ENCODE measurements at regions not wholly inside any gene's neighbourhood (a gene's known extent, or its start where the extent isn't known, plus 50 kb on each side); places are given as distances from the start of the nearest gene placed in this dataset.

- Histone ChIP-seq H3K27ac (ENCODE audit: low read depth, low read length, poor library complexity, severe bottlenecking) (no peak overlapping the region), H4K20me1 (ENCODE audit: insufficient read depth, low read length) (no peaks in the 10 kb centered on the region), H3F3A (ENCODE audit: insufficient read depth, low read length) (no peaks in the 10 kb centered on the region), H3K4me3 (ENCODE audit: low read depth, low read length, poor library complexity, severe bottlenecking) (no peak overlapping the region), H3K4me1 (ENCODE audit: insufficient read depth, low read length, severe bottlenecking) (no peaks in the 10 kb centered on the region), H2AFZ (ENCODE audit: low read length) (no peak overlapping the region), H3K79me2 (ENCODE audit: insufficient read depth, low read length) (no peaks in the 10 kb centered on the region), H3K27me3 (ENCODE audit: insufficient read depth, low read length) (no peaks in the 10 kb centered on the region), H3K9me3 (ENCODE audit: low read length) (no peaks in the 10 kb centered on the region), H3K4me2 (ENCODE audit: low read length) (no peak overlapping the region), H3K9ac (ENCODE audit: low read length) (no peak overlapping the region), H3K9me2 (ENCODE audit: low read depth, low read length) (no peaks in the 10 kb centered on the region), H3K36me3 (ENCODE audit: insufficient read depth, low read length) (no peaks in the 10 kb centered on the region)
- TF ChIP-seq CTCF (IDR thresholded peaks at IDR 0.05; ENCODE audit: low read length) (no peak), EZH2 (IDR thresholded peaks at IDR 0.05; ENCODE audit: borderline replicate concordance, low read length) (no peak)
Measured at GRCh38 chr10:31606841-31607240, 287.8 kb downstream of the ZEB1 start.

- no peak overlapping the region for H3K4me3 ChIP-seq (ENCODE audit: low read depth, low read length, poor library complexity, severe bottlenecking)
- H3K27ac ChIP-seq (ENCODE audit: low read depth, low read length, poor library complexity, severe bottlenecking) = no peak overlapping the region
- H3K4me1 ChIP-seq (ENCODE audit: insufficient read depth, low read length, severe bottlenecking) = no peaks in the 10 kb centered on the region
- no peak overlapping the region for H3K4me2 ChIP-seq (ENCODE audit: low read length)
- no peaks in the 10 kb centered on the region for H3K9me3 ChIP-seq (ENCODE audit: low read length)
- no peak overlapping the region for H2AFZ ChIP-seq (ENCODE audit: low read length)
- H3K27me3 ChIP-seq (ENCODE audit: insufficient read depth, low read length) = no peaks in the 10 kb centered on the region
- H3K9ac ChIP-seq (ENCODE audit: low read length) = no peak overlapping the region
- no peaks in the 10 kb centered on the region for H3F3A ChIP-seq (ENCODE audit: insufficient read depth, low read length)
- no peaks in the 10 kb centered on the region for H4K20me1 ChIP-seq (ENCODE audit: insufficient read depth, low read length)
- H3K9me2 ChIP-seq (ENCODE audit: low read depth, low read length) = no peaks in the 10 kb centered on the region
- H3K36me3 ChIP-seq (ENCODE audit: insufficient read depth, low read length) = no peaks in the 10 kb centered on the region
- no peaks in the 10 kb centered on the region for H3K79me2 ChIP-seq (ENCODE audit: insufficient read depth, low read length)
- TF ChIP-seq CTCF (IDR thresholded peaks at IDR 0.05; ENCODE audit: low read length) = no peak
- TF ChIP-seq EZH2 (IDR thresholded peaks at IDR 0.05; ENCODE audit: borderline replicate concordance, low read length) = no peak
Measured at GRCh38 chr10:31605861-31606525, 287.0 kb downstream of the ZEB1 start.

GRCh38 chr10:31605426-31605825 is 286.4 kb downstream of the ZEB1 start:
- H3K27me3 ChIP-seq (ENCODE audit: insufficient read depth, low read length) = no peaks in the 10 kb centered on the region
- H2AFZ ChIP-seq (ENCODE audit: low read length) = no peak overlapping the region
- no peaks in the 10 kb centered on the region for H3K9me3 ChIP-seq (ENCODE audit: low read length)
- no peaks in the 10 kb centered on the region for H3K36me3 ChIP-seq (ENCODE audit: insufficient read depth, low read length)
- H3K4me3 ChIP-seq (ENCODE audit: low read depth, low read length, poor library complexity, severe bottlenecking) = no peak overlapping the region
- TF ChIP-seq CTCF (IDR thresholded peaks at IDR 0.05; ENCODE audit: low read length) = no peak
- H4K20me1 ChIP-seq (ENCODE audit: insufficient read depth, low read length) = no peaks in the 10 kb centered on the region
- H3K4me2 ChIP-seq (ENCODE audit: low read length) = no peak overlapping the region
- no peak overlapping the region for H3K9ac ChIP-seq (ENCODE audit: low read length)
- H3F3A ChIP-seq (ENCODE audit: insufficient read depth, low read length) = no peaks in the 10 kb centered on the region
- H3K9me2 ChIP-seq (ENCODE audit: low read depth, low read length) = no peaks in the 10 kb centered on the region
- no peaks in the 10 kb centered on the region for H3K79me2 ChIP-seq (ENCODE audit: insufficient read depth, low read length)
- no peak overlapping the region for H3K27ac ChIP-seq (ENCODE audit: low read depth, low read length, poor library complexity, severe bottlenecking)
- no peaks in the 10 kb centered on the region for H3K4me1 ChIP-seq (ENCODE audit: insufficient read depth, low read length, severe bottlenecking)

Data from OCI-LY1 (cell line).